HCT116 (cell line): ENCODE measurements at regions not wholly inside any gene's neighbourhood (a gene's known extent, or its start where the extent isn't known, plus 50 kb on each side); places are given as distances from the start of the nearest gene placed in this dataset.

Source experiments
- ATAC-seq: fragments of 200-7000 bp; cut with Tn5 transposase; 2 replicates; pipeline ENCODE4 v1.9.1; 2020; ENCODE audit warnings: mild to moderate bottlenecking, moderate library complexity
- BruUV-seq: library from RNA; stranded (reverse); fragments of 400-500 nt; replicated peaks from 2 replicates; lab custom pipeline; 2021; lab: Mats Ljungman, UMichigan
- CTCF ChIA-PET: fragments of 300-600 bp; sonication (Branson Sonifier 250); formaldehyde crosslinking; loops from one replicate; lab custom pipeline; 2021; ENCODE audit warnings: antibody characterized with exemption; lab: Charles Lee
- POLR2A ChIA-PET: fragments of 300-600, 350-600 bp; sonication (Branson Sonifier 250); formaldehyde crosslinking; loops from one replicate; lab custom pipeline; 2021; ENCODE audit warnings: antibody characterized with exemption; lab: Charles Lee
- RAD21 ChIA-PET, 2 experiments: fragments of 300-600 bp; sonication (Branson Sonifier 250); formaldehyde crosslinking; loops; one replicate each; lab custom pipeline; 2023; ENCODE audit warnings: low total read pairs in 2 of 2; ENCODE audit not compliant: uncharacterized antibody in 2 of 2, unreplicated experiment in 2 of 2, low non-redundant PET in 1 of 2; lab: Charles Lee
- DNase-seq: peaks from one replicate; pipeline ENCODE4 v3.0.0-alpha.2; 2010; ENCODE audit warnings: low read depth, low spot score
- H2AFZ ChIP-seq: fragments of 200-600 bp; shearing (Covaris generic), sonication (generic); 2 replicates; pipeline ENCODE4 v1.6.1; 2017; ENCODE audit warnings: low read depth, mixed run types, mixed read lengths, antibody characterized with exemption, low read length; ENCODE audit not compliant: poor library complexity, severe bottlenecking
- H3K27ac ChIP-seq: 2 replicates; pipeline ENCODE4 v1.5.1; 2012; ENCODE audit warnings: low read depth, low read length
- H3K27me3 ChIP-seq: fragments of 200-600 bp; sonication (generic); 2 replicates; pipeline ENCODE4 v1.6.1; 2016; ENCODE audit warnings: mixed run types, low read length, mixed read lengths; ENCODE audit not compliant: insufficient read depth
- H3K36me3 ChIP-seq, 2 experiments: fragments of 200-500 bp in 1 of 2; fragments of 200-600 bp in 1 of 2; sonication (Bioruptor generic) in 1 of 2; sonication (generic) in 1 of 2; 2 replicates each; pipeline versions ENCODE4 v1.5.1 to v1.6.1; 2014 to 2016; ENCODE audit warnings: low read length in 2 of 2, inconsistent platforms in 1 of 2, mixed read lengths in 1 of 2, mixed run types in 1 of 2; ENCODE audit not compliant: insufficient read depth in 2 of 2, control insufficient read depth in 1 of 2
- H3K4me1 ChIP-seq, 2 experiments: fragments of 200-600 bp in 1 of 2; sonication (generic) in 1 of 2; 2 replicates each; pipeline versions ENCODE4 v1.5.1 to v1.6.1; 2012 to 2017; ENCODE audit warnings: low read length in 2 of 2, inconsistent platforms in 1 of 2, mild to moderate bottlenecking in 1 of 2, mixed read lengths in 1 of 2, mixed run types in 1 of 2, moderate library complexity in 1 of 2; ENCODE audit not compliant: insufficient read depth in 2 of 2, control insufficient read depth in 1 of 2
- H3K4me2 ChIP-seq: fragments of 200-600 bp; sonication (generic); 2 replicates; pipeline ENCODE4 v1.6.1; 2017; ENCODE audit warnings: mixed run types, low read length, mixed read lengths
- H3K4me3 ChIP-seq, 2 experiments: fragments of 200-600 bp in 1 of 2; sonication (generic) in 1 of 2; replicated peaks in 1 of 2; 2 replicates each; pipeline ENCODE4 v1.5.1; 2011 to 2016; ENCODE audit warnings: low read length in 2 of 2, control low read depth in 1 of 2, low read depth in 1 of 2, mild to moderate bottlenecking in 1 of 2, mixed read lengths in 1 of 2, mixed run types in 1 of 2
- H3K79me2 ChIP-seq: fragments of 200-600 bp; sonication (generic); 2 replicates; pipeline ENCODE4 v1.6.1; 2017; ENCODE audit warnings: mild to moderate bottlenecking, mixed run types, low read length, moderate library complexity, mixed read lengths; ENCODE audit not compliant: insufficient read depth
- H3K9ac ChIP-seq: fragments of 200-600 bp; sonication (generic); 2 replicates; pipeline ENCODE4 v1.6.1; 2016; ENCODE audit warnings: low read length, mixed read lengths
- H3K9me2 ChIP-seq: fragments of 200-600 bp; sonication (generic), shearing (Covaris generic); 2 replicates; pipeline ENCODE4 v1.6.1; 2017; ENCODE audit warnings: mixed run types, mild to moderate bottlenecking, moderate library complexity; ENCODE audit not compliant: insufficient read depth
- H3K9me3 ChIP-seq, 2 experiments: fragments of 200-500 bp in 1 of 2; fragments of 200-600 bp in 1 of 2; sonication (Bioruptor generic) in 1 of 2; sonication (generic) in 1 of 2; 2 replicates each; pipeline ENCODE4 v1.6.1; 2014 to 2017; ENCODE audit warnings: low read length in 2 of 2, mixed read lengths in 2 of 2, inconsistent platforms in 1 of 2, low read depth in 1 of 2, mild to moderate bottlenecking in 1 of 2, mixed run types in 1 of 2, moderate library complexity in 1 of 2; ENCODE audit not compliant: control insufficient read depth in 1 of 2, insufficient read depth in 1 of 2
- H4K20me1 ChIP-seq: fragments of 200-600 bp; sonication (generic), shearing (Covaris generic); 2 replicates; pipeline ENCODE4 v1.6.1; 2017; ENCODE audit warnings: mixed run types, mild to moderate bottlenecking, moderate library complexity; ENCODE audit not compliant: insufficient read depth
- ATF3 ChIP-seq: IDR thresholded peaks from 2 replicates; pipeline ENCODE4 v1.6.1; 2012
- CBX3 ChIP-seq: IDR thresholded peaks from 2 replicates; pipeline ENCODE4 v1.6.1; 2012; ENCODE audit warnings: low read depth
- CTCF ChIP-seq, 3 experiments: fragments of 200-600 bp in 1 of 3; sonication (generic) in 1 of 3; IDR thresholded peaks in 2 of 3; conservative IDR thresholded peaks in 1 of 3; 2 replicates each; pipeline ENCODE4 v1.5.1; 2012 to 2017; ENCODE audit warnings: low read depth in 2 of 3, low read length in 2 of 3, antibody characterized with exemption in 1 of 3, borderline replicate concordance in 1 of 3, control low read depth in 1 of 3, mild to moderate bottlenecking in 1 of 3, mixed read lengths in 1 of 3, mixed run types in 1 of 3, moderate library complexity in 1 of 3; ENCODE audit not compliant: insufficient read depth in 1 of 3
- EGR1 ChIP-seq: IDR thresholded peaks from 2 replicates; pipeline ENCODE4 v1.6.1; 2012; ENCODE audit warnings: low read depth
- ELF1 ChIP-seq: IDR thresholded peaks from 2 replicates; pipeline ENCODE4 v1.6.1; 2012; ENCODE audit warnings: low read depth, borderline replicate concordance
- EZH2 ChIP-seq: fragments of 200-600 bp; sonication (generic); IDR thresholded peaks from 2 replicates; pipeline ENCODE4 v1.6.1; 2017; ENCODE audit warnings: antibody characterized with exemption, mixed run types
- EZH2phosphoT487 ChIP-seq: fragments of 200-600 bp; IDR thresholded peaks from 2 replicates; pipeline ENCODE4 v1.6.1; 2018; ENCODE audit warnings: antibody characterized with exemption, borderline replicate concordance
- FOSL1 ChIP-seq: IDR thresholded peaks from 2 replicates; pipeline ENCODE4 v1.6.1; 2012; ENCODE audit warnings: low read depth
- JUND ChIP-seq: IDR thresholded peaks from 2 replicates; pipeline ENCODE4 v1.6.1; 2012
- POLR2A ChIP-seq: IDR thresholded peaks from 2 replicates; pipeline ENCODE4 v1.7.0; 2011; ENCODE audit warnings: borderline replicate concordance; ENCODE audit not compliant: insufficient read depth, insufficient read length; ENCODE audit errors: extremely low read depth
- POLR2AphosphoS5 ChIP-seq: IDR thresholded peaks from 2 replicates; pipeline ENCODE4 v1.6.1; 2011; ENCODE audit warnings: mild to moderate bottlenecking, low read depth, low read length, moderate library complexity
- RAD21 ChIP-seq: IDR thresholded peaks from 2 replicates; pipeline ENCODE4 v1.6.1; 2012; ENCODE audit warnings: low read depth, mild to moderate bottlenecking
- REST ChIP-seq: IDR thresholded peaks from 2 replicates; pipeline ENCODE4 v1.6.1; 2012; ENCODE audit warnings: low read depth
- SIN3A ChIP-seq: IDR thresholded peaks from 2 replicates; pipeline ENCODE4 v1.6.1; 2012; ENCODE audit warnings: low read depth
- SRF ChIP-seq: IDR thresholded peaks from 2 replicates; pipeline ENCODE4 v1.6.1; 2012; ENCODE audit warnings: low read depth
- TCF7L2 ChIP-seq: IDR thresholded peaks from 2 replicates; pipeline ENCODE4 v1.7.0; 2011; ENCODE audit warnings: borderline replicate concordance, inconsistent platforms; ENCODE audit not compliant: insufficient read depth, insufficient read length; ENCODE audit errors: extremely low read depth
- YY1 ChIP-seq: IDR thresholded peaks from 2 replicates; pipeline ENCODE4 v1.6.1; 2011; ENCODE audit warnings: low read length, low read depth, moderate library complexity, mild to moderate bottlenecking; ENCODE audit not compliant: insufficient replicate concordance; ENCODE audit errors: extremely low read depth
- ZFX ChIP-seq: fragments of 450-650 bp; IDR thresholded peaks from 2 replicates; pipeline ENCODE4 v1.6.1; 2017
- ZNF274 ChIP-seq: fragments of 200-500 bp; sonication (Bioruptor generic); IDR thresholded peaks from 2 replicates; pipeline ENCODE4 v1.6.1; 2014; ENCODE audit warnings: mild to moderate bottlenecking, low read depth, low read length, inconsistent platforms
- intact Hi-C: fragments of 100-400 bp; cut with micrococcal nuclease; formaldehyde crosslinking; loops from 2 replicates; pipeline ENCODE4 v1.10.0; 2022
- TF ChIP-seq, protein P1 (sequence below): IDR thresholded peaks from 2 replicates; pipeline ENCODE4 v1.6.1; 2012

DNA sequence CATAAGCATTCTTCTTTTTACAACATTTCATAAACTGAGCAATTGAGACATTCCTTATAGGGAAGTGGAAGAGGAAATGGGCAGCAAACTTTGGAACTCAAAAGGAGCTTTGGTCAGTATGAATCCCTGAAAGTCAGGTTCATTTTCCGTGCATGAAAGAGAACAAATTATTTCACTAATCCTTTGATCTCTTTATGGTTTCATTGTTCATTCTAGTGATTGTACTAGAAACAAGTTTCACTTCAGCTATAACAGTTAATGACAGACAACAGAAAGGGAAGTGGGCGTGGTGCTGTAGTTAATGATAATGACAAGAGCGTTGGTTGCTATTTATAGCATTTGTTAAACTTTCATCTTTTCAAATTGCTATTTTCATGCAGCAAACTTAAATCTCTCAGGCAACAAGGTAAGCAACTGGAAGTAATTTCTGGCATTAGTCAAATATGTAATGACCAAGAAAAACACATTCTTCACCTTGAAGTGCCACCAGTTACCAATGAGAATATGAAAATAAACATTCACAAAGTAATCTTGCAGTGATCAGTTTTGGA lies 98.4 kb downstream of the AREG start:
- ChIA-PET POLR2A (interaction anchor here (0.8 to 7.6 kb wide), 23 partner anchors 11 to 223 kb away, joined by 3 to 145 read pairs (median 7); partner anchors contain the start of genes AREG and EREG), RAD21 (interaction anchor here in 1 of 2 experiments (0.6 kb wide), 1 partner anchor 115 kb away, joined by 4 read pairs; no protein-coding TSS in a partner anchor), CTCF (interaction anchor here (0.5 to 1.3 kb wide), 4 partner anchors 12 to 250 kb away, joined by 3 to 4 read pairs (median 4); no protein-coding TSS in a partner anchor)
- peak; percentile 21 for ATAC-seq
- TSS peak; percentile 62 for BruUV-seq
- Histone ChIP-seq H3K4me2 (peak overlapping the region; percentile 53), H3K36me3 (no peaks in the 10 kb centered on the region), H3K4me1 (peaks cover 85 to 96% of the 10 kb centered on the region in 2 experiments), H4K20me1 (no peaks in the 10 kb centered on the region), H3K9me3 (no peaks in the 10 kb centered on the region), H3K9me2 (no peaks in the 10 kb centered on the region), H3K9ac (peak overlapping the region; percentile 65), H3K79me2 (peaks cover 6% of the 10 kb centered on the region; the same call in 1 of the 2 replicates), H3K27ac (peak overlapping the region; percentile 92), H3K4me3 (peak overlapping the region in 1 of 2 experiments; percentile 16; a peak in 2 of 4 replicates), H2AFZ (peak overlapping the region; percentile 3), H3K27me3 (no peaks in the 10 kb centered on the region)
- DNase-seq, result no peak
- intact Hi-C loops, result no loop called here
- TF ChIP-seq POLR2AphosphoS5, result no peak
- peak; percentile 74 for TF ChIP-seq JUND
- no peak for TF ChIP-seq CBX3
- no peak for TF ChIP-seq ELF1
- TF ChIP-seq CTCF (IDR thresholded peaks at IDR 0.05 in 2 of 3, conservative IDR thresholded peaks at IDR 0.05 in 1 of 3; ENCODE audit: borderline replicate concordance in 1 of 3, insufficient read depth in 1 of 3, low read depth in 2 of 3, low read length in 2 of 3), result no peak
- TF ChIP-seq EZH2, result no peak
- no peak for TF ChIP-seq EZH2phosphoT487
- peak; percentile 94 for TF ChIP-seq TCF7L2
- TF ChIP-seq, protein P1, sequence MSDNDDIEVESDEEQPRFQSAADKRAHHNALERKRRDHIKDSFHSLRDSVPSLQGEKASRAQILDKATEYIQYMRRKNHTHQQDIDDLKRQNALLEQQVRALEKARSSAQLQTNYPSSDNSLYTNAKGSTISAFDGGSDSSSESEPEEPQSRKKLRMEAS, result no peak; the same call in none of the 2 replicates
- peak; percentile 22; the same call in 1 of the 2 replicates for TF ChIP-seq EGR1
- TF ChIP-seq YY1, result no peak
- TF ChIP-seq FOSL1, result 0 out of 2 replicates have a peak, but pooled peaks have one; percentile 6
- TF ChIP-seq ZFX, result no peak
- TF ChIP-seq SRF, result peak; percentile 83; the same call in 1 of the 2 replicates
- no peak for TF ChIP-seq ZNF274
- TF ChIP-seq REST, result no peak
- TF ChIP-seq RAD21, result no peak
- TF ChIP-seq SIN3A, result no peak; the same call in 1 of the 2 replicates
- no peak for TF ChIP-seq ATF3
- TF ChIP-seq POLR2A, result no peak
